ENCODE measurements at regions not wholly inside any gene's neighbourhood (a gene's known extent, or its start where the extent isn't known, plus 50 kb on each side); places are given as distances from the start of the nearest gene placed in this dataset.

DNA sequence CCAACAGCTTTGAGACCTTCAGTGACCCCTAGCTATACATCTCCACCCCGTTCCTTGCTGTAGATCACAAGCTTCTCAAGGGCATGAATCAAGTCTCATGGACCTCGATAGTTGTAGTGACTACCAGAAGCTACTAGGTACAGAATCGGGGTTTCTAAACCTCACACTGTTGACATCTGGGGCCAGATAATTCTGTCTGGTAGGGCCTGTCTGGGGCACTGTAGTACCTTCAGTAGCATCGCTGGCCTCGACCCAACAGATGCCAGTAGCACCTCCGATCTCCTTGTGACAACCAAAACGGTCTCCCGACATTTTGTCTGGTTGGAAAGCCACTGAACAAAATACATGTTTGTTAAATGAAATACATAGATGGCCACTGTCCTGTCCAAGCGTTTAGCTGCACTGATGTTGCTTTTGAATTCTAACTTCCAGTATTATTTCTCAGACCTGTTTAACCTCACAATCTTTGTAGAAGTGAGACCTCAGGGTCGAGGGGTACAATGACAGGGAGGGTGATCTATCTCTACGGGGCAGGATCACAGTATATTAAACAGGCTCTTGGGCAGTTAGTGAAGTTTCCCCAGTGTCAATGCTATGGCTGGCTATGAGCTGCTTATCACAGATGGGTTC is 262.5 kb upstream of the IGF1R start:
- no peak for DNase-seq (ENCODE audit: low spot score)

DNA sequence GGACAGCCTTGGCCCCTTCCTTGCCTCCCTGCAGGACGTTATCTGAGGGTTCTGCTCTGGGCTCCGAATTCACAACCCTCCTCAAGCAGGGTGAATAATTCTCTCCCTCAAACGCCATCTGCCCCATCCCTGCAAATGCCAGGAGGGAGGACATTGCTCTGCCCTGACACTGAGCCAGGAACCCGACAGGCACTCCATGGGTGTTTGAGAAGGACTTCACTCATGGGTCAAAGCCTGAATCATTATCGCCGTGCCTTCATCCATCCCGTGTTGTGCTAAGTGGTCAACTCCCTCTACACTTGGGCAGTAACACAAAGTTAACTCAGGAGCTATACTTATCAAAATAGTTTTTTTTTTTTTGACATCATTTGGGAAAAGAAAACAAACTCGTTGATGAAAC is 261.8 kb upstream of the IGF1R start:
- DNase-seq (ENCODE audit: low spot score) = no peak

GRCh38 chr15:98387866-98388265 is 260.5 kb upstream of the IGF1R start:
- no peak for DNase-seq (ENCODE audit: low spot score)

DNA sequence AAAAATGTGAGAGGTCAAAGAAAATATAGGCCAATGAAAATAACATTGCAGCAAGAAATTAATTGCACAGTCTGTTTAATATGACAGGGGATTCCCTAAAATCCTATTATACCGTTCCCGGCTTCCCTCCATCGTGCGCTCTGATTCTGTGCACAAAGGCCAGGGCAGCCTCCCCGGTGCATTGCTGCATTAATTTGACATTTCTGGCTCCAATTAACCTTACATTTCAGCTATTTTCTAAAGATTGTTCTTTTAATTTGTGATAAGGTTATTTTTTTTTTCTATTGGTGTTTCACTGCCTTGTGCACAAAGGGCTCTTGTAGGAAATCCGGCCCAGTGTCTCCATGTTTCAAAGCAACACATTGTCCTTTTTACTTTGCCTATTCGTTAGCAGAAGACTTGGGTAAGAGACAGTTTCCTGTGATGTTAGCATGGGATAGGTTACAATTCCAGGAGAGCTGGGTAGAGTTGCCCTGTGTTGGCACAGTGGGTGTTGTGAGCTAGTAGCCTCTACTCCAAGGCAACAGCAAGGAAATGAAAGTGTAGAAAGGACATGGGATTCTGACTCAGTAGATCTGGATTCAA is 257.3 kb upstream of the IGF1R start:
- no peak for DNase-seq (ENCODE audit: low spot score)

DNA sequence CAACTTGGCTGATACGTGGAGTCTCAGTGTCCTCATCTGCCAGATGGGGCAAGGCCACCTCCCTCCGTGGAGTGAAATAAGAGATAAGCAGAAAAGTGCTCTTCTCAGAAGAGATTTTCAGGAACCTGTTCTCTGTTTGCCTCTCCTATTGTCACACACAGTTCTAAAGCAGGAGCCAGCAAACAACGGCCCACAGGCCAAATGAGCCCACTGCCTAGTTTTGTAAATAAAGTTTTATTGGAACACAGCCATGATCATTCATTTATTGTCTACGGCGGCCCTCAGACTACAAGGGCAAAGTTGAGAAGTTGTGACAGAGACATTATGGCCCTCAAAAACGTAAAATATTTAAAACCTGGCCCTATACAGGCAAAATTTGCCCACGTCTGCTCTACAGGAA is 256.8 kb upstream of the IGF1R start:
- DNase-seq (ENCODE audit: low spot score) = no peak

DNA sequence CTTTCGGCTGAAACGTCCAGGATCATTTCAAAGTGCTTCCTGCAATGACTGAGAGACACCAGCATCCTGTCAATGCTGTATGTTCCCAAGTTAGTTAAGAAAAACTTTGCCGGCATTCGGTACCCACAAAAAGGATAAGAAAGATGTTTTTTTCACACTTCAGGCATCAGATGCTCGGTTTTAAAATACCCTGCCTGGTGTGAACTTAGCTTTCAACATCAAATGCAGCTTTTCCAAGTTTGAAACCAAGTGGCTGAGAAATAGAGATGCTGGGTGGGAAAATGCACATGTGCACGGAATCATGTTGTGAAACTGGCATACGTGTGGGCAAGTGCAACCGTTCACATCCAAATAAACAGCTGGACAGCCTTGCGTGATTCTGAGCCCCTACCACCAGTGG is 254.9 kb upstream of the IGF1R start:
- DNase-seq (ENCODE audit: low spot score) = no peak

DNA sequence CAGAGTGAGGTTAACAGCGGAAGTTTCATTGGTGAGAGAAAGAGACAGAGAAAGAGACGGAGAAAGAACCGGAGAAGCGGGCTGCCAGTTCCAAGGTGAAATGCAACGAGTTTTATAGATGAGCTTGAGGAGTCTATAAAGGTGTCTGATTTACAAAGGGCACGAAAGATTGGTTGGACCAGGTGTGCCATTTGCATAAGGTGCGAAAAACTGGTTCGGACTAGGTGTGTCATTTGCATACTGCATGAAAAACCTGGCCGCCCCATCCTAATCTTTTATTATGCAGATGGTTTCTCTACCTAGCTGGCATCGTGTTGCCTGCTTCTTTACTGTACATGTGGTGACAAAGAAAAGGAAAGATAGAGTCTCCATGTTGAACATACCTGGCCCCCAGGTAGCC is 253.8 kb upstream of the IGF1R start:
- no peak for DNase-seq (ENCODE audit: low spot score)

DNA sequence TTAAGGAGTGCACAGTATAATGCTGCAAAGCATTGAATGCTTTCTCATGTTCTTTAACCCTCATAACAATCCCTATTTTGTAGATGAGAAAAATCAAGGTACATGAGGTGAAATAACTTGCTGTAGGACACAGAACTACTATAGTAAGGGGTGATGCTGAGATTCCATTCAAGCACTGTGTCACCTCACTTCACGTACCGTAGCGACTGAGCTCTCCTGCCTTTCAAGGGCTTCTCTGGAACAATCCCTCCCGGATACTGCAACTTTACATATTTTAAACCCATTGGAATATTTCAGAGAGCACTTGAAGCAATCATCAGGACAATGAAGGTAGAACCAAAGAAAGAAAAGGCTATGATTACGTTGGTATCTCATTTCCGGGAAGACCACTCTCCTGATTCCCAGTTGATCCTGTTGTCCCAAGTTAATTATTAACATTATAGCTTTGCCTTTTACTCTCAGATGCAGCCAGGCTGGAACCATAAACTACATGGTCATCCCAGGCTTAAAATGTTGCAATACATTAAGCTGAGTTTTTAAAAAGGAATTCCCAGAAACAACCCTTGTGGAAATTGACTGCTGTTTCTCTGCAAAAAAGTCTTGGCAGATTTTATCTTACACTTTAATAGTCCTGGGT is 252.2 kb upstream of the IGF1R start:
- DNase-seq (ENCODE audit: low spot score) = no peak

DNA sequence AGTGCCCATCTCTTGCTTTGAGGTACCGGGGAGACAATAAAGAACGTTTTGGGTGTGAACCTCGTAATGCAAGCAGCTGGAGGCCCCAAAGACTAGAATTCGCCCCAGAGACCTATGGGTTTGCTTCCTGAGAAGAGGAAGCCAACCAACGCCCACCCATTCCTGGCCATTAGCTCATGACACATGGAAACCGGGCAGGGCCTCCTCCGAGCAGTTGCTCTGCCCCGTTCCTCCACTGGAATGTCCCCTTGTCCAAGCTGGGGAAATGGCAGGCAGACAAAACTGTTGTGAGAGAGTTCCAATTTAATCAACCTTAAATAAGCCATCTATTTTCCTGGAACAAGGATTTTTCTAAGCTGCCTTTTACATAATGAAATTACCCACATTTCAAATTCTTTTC is 250.9 kb upstream of the IGF1R start:
- DNase-seq (ENCODE audit: low spot score) = no peak

DNA sequence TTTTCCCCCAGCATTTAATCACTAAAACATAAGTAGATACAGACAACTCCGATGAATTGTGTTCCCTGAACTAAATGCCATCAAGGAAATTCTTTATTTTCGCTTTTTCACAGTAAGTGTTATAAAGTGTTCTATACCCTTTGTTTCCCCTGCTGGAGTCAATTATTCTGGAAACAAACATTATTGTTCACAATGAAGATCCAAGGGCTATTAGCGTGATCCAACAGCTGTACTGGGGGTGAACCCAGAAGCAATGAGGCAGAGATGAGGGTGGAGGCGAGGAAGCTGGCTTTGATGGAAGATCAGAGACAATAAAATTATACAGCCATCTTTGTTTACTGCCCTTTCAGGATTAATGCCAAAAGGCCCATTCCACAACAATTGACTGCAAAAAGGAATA is 250.3 kb upstream of the IGF1R start:
- DNase-seq (ENCODE audit: low spot score) = no peak

DNA sequence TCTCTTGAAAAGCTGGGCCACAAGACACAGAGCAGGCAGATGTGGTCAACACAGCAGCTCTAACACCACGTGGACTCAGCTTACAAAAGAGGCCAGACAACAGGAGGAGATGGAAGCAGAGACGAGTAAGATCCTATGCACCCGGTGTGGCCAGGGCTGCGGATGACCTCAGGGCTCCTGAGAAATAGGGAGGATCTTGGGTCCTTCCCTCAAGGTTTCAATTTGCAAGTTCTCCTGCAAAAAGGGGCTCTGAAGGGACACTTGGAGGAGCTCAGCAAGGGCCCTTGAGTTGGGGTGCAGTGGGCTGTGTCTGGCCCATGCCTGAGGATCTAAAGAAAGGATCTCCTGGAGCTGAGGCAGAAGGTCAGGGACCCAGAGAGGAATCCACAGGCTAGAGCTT is 249.5 kb upstream of the IGF1R start:
- no peak for DNase-seq (ENCODE audit: low spot score)

GRCh38 chr15:98400120-98400519 is 248.2 kb upstream of the IGF1R start:
- DNase-seq (ENCODE audit: low spot score) = no peak

GRCh38 chr15:98401029-98401428 is 247.3 kb upstream of the IGF1R start:
- DNase-seq (ENCODE audit: low spot score) = no peak

- no peak for DNase-seq (ENCODE audit: low spot score)
Measured at GRCh38 chr15:98402486-98402885, 245.9 kb upstream of the IGF1R start.

DNA sequence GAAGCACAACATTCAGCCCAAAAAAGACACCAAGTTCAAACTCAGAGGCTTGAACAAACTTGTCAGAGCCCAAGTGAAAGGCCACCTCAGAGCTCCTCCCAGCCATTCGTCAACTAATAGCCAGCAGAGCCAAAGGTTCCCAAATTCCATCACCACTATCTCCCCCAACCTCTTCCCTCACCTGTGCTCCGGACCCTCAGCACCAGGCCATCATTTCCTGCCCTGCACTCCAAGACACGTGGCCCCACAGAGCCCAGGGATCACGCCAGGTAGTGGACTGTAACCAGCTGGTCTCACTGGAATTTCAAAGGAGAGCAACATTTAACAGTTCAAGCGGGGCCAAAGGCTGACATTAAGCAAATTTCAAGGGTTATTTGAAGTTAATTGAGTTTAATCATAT is 245.2 kb upstream of the IGF1R start:
- DNase-seq (ENCODE audit: low spot score) = no peak

DNA sequence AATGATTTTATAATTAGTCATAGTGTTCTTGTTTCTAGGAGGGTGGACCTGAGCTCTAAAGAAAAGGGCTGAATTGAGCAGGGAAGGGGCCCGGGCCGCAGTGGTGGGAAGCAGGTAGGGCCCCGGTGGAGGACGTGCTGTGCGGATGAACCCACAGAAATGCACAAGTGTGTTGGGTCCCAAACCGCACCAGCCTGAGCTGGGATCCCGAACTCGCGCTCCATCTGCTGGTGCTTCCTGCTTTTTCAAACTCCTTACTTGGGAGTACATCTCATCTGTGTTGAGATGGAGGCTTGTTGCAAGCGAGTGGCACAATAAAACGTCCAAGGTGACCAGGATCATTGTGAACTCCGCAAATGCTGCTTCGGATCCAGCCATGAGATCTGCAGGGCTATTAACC is 244.8 kb upstream of the IGF1R start:
- DNase-seq (ENCODE audit: low spot score) = no peak

GRCh38 chr15:98405013-98405412 is 243.3 kb upstream of the IGF1R start:
- no peak for DNase-seq (ENCODE audit: low spot score)

DNA sequence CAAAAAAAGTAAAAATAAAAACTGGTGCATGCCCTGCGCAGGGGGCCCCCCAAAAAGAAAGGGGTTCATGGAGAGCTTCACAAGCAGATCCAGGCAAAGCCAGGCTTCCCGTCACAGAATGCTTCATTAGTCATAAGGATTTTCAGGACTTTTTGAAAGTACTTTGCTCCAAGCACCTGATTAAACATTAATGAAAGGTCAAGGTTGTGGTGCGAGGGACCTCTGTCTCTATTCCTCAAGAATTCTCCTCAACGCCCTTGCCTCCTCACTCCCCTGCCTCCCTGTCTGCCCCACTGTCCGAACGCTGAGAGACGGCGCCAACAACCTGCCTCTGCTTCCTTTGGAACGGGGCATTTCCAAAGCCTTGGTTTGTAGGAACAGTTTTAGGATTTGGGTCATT is 240.1 kb upstream of the IGF1R start:
- no peak for DNase-seq (ENCODE audit: low spot score)

- DNase-seq (ENCODE audit: low spot score) = no peak
Measured at GRCh38 chr15:98410328-98410727, 238.0 kb upstream of the IGF1R start.

GRCh38 chr15:98412852-98413251 is 235.5 kb upstream of the IGF1R start:
- no peak for DNase-seq (ENCODE audit: low spot score)

- DNase-seq (ENCODE audit: low spot score) = no peak
Measured at GRCh38 chr15:98413933-98414546, 234.3 kb upstream of the IGF1R start.

GRCh38 chr15:98416222-98416855 is 232.0 kb upstream of the IGF1R start:
- DNase-seq (ENCODE audit: low spot score) = no peak

GRCh38 chr15:98417346-98417745 is 231.0 kb upstream of the IGF1R start:
- no peak for DNase-seq (ENCODE audit: low spot score)
